HG02798 (cell line): ENCODE measurements at regions not wholly inside any gene's neighbourhood (a gene's known extent, or its start where the extent isn't known, plus 50 kb on each side); places are given as distances from the start of the nearest gene placed in this dataset.

Experiments used
- ATAC-seq: cut with Tn5 transposase; IDR thresholded peaks from one replicate; pipeline ENCODE4 v1.9.1; 2021; ENCODE audit warnings: mild to moderate bottlenecking; ENCODE audit not compliant: unreplicated experiment, poor library complexity

GRCh38 chr20:58094698-58095097 lies 133.8 kb downstream of the ANKRD60 start:
- no peak for ATAC-seq

- ATAC-seq = no peak
These were observed 134.3 kb downstream of the ANKRD60 start for GRCh38 chr20:58094160-58094559.

- no peak for ATAC-seq
These were observed 135.6 kb downstream of the ANKRD60 start for GRCh38 chr20:58092871-58093270.

- no peak for ATAC-seq
These were observed 136.1 kb downstream of the ANKRD60 start for GRCh38 chr20:58092353-58092752.

- ATAC-seq = no peak
These were observed 136.6 kb downstream of the ANKRD60 start for GRCh38 chr20:58091810-58092209.

GRCh38 chr20:58090161-58090560 lies 138.3 kb downstream of the ANKRD60 start:
- no peak for ATAC-seq

- ATAC-seq = no peak
These were observed 139.8 kb downstream of the ANKRD60 start for GRCh38 chr20:58088625-58089024.

- ATAC-seq = no peak
These were observed 140.3 kb downstream of the ANKRD60 start for GRCh38 chr20:58088105-58088504.

GRCh38 chr20:58087562-58087858 lies 140.9 kb downstream of the ANKRD60 start:
- no peak for ATAC-seq

GRCh38 chr20:58086763-58087561 lies 141.5 kb downstream of the ANKRD60 start:
- ATAC-seq = no peak

GRCh38 chr20:58084966-58085365 lies 143.5 kb downstream of the ANKRD60 start:
- ATAC-seq = no peak

GRCh38 chr20:58084566-58084965 lies 143.9 kb downstream of the ANKRD60 start:
- no peak for ATAC-seq

GRCh38 chr20:58081846-58082245 lies 146.6 kb downstream of the ANKRD60 start:
- no peak for ATAC-seq

- ATAC-seq = no peak
These were observed 149.5 kb downstream of the ANKRD60 start for GRCh38 chr20:58078741-58079522.

- ATAC-seq = no peak
These were observed 151.2 kb downstream of the ANKRD60 start for GRCh38 chr20:58077282-58077681.

- ATAC-seq = no peak
These were observed 152.0 kb downstream of the ANKRD60 start for GRCh38 chr20:58076405-58076804.

GRCh38 chr20:58075586-58076345 lies 152.7 kb downstream of the ANKRD60 start:
- ATAC-seq = no peak

- no peak for ATAC-seq
These were observed 154.3 kb downstream of the ANKRD60 start for GRCh38 chr20:58073945-58074856.

- ATAC-seq = no peak
These were observed 155.5 kb downstream of the ANKRD60 start for GRCh38 chr20:58072695-58073671.
